ENCODE measurements at regions not wholly inside any gene's neighbourhood (a gene's known extent, or its start where the extent isn't known, plus 50 kb on each side); places are given as distances from the start of the nearest gene placed in this dataset.

GRCh38 chr7:81470724-81471379, 299.0 kb downstream of the HGF start:
- POLR2A ChIA-PET (ENCODE audit: partially characterized antibody) = no interaction called here
- TF ChIP-seq TAF7 (optimal IDR thresholded peaks at IDR 0.05; ENCODE audit: borderline replicate concordance, low read depth, low read length) (no peak), TCF12 (IDR thresholded peaks at IDR 0.05; ENCODE audit: low read depth, low read length) (no peak), BCL11A (IDR thresholded peaks at IDR 0.05; ENCODE audit: low read depth in 2 of 2, low read length in 2 of 2) (no peak), SUZ12 (IDR thresholded peaks at IDR 0.05; ENCODE audit: low read length) (no peak), RAD21 (IDR thresholded peaks at IDR 0.05 in 1 of 2, conservative IDR thresholded peaks at IDR 0.05 in 1 of 2; ENCODE audit: low read depth in 2 of 2, low read length in 2 of 2) (no peak), CTCF (IDR thresholded peaks at IDR 0.05; ENCODE audit: control extremely low read depth in 1 of 3, insufficient read depth in 1 of 3, low read depth in 1 of 3, low read length in 3 of 3) (no peak), CBX8 (IDR thresholded peaks at IDR 0.05; ENCODE audit: borderline replicate concordance, low read depth, low read length) (no peak), SIX5 (IDR thresholded peaks at IDR 0.05; ENCODE audit: low read depth, low read length) (no peak), RFX5 (IDR thresholded peaks at IDR 0.05; ENCODE audit: borderline replicate concordance, low read depth, low read length) (no peak), GABPA (IDR thresholded peaks at IDR 0.05; ENCODE audit: borderline replicate concordance, insufficient read depth, low read length) (no peak), SP1 (IDR thresholded peaks at IDR 0.05; ENCODE audit: low read depth, low read length) (no peak)

More at GRCh38 chr7:81470724-81471379, 299.0 kb downstream of the HGF start:
- no peak overlapping the region for H3K27ac ChIP-seq (ENCODE audit: low read depth, low read length)
- H3K18ac ChIP-seq (ENCODE audit: extremely low read depth, low read length) = no peak overlapping the region
- no peaks in the 10 kb centered on the region for H3K79me2 ChIP-seq (ENCODE audit: control insufficient read depth in 1 of 2, insufficient read depth in 2 of 2, low read length in 2 of 2)
- H4K20me1 ChIP-seq (replicated peaks in 1 of 2; ENCODE audit: control insufficient read depth in 1 of 2, insufficient read depth in 2 of 2, low read length in 2 of 2) = no peaks in the 10 kb centered on the region
- no peak overlapping the region for H3K4me3 ChIP-seq (ENCODE audit: extremely low read depth in 1 of 4, insufficient read depth in 2 of 4, low read depth in 3 of 4, low read length in 4 of 4)
- no peak overlapping the region for H3K9ac ChIP-seq (replicated peaks in 1 of 4; ENCODE audit: extremely low read depth in 1 of 4, low read depth in 3 of 4, low read length in 3 of 4)
- no peak overlapping the region for H3K4me2 ChIP-seq (ENCODE audit: insufficient read depth in 1 of 2, low read depth in 2 of 2, low read length in 2 of 2)
- no peak overlapping the region for H2BK120ac ChIP-seq (replicated peaks; ENCODE audit: low read depth, low read length)
- FAIRE-seq (no peak), DNase-seq (ENCODE audit: low read depth in 1 of 2, low spot score in 2 of 2) (no peak)
- no peak overlapping the region for H2AFZ ChIP-seq (ENCODE audit: low read length)
- H4K5ac ChIP-seq (ENCODE audit: insufficient read length, low read depth, low read length) = no peak overlapping the region
- H2BK15ac ChIP-seq (ENCODE audit: low read length) = no peak overlapping the region
- no peaks in the 10 kb centered on the region for H3K36me3 ChIP-seq (ENCODE audit: control insufficient read depth in 2 of 4, insufficient read depth in 4 of 4, low read length in 3 of 4)
- H2BK20ac ChIP-seq (ENCODE audit: low read length) = no peak overlapping the region
- H3K56ac ChIP-seq (replicated peaks; ENCODE audit: insufficient read length, low read depth, low read length) = no peak overlapping the region
- H3K14ac ChIP-seq (ENCODE audit: insufficient read length) = no peak overlapping the region
- H4K8ac ChIP-seq (ENCODE audit: extremely low read depth, insufficient read depth, low read length) = no peak overlapping the region
- no peaks in the 10 kb centered on the region for H3K27me3 ChIP-seq (replicated peaks in 1 of 4; ENCODE audit: control insufficient read depth in 3 of 4, extremely low read depth in 1 of 4, insufficient read depth in 3 of 4, low read length in 3 of 4)
- H3K4me1 ChIP-seq (replicated peaks in 1 of 4; ENCODE audit: control insufficient read depth in 3 of 4, insufficient read depth in 4 of 4, low read length in 3 of 4) = no peaks in the 10 kb centered on the region
- no peak overlapping the region for H2BK12ac ChIP-seq (ENCODE audit: low read depth, low read length)
- H3K23ac ChIP-seq (ENCODE audit: insufficient read length) = no peak overlapping the region
- H3K79me1 ChIP-seq (ENCODE audit: low read depth, low read length) = no peaks in the 10 kb centered on the region
- WGBS, 2 experiments (ENCODE audit: extremely low coverage in 1 of 2, insufficient coverage in 1 of 2, insufficient read length in 1 of 2, insufficient replicate concordance in 2 of 2, low coverage in 1 of 2, low lambda C conversion rate in 2 of 2, missing lambda C conversion rate in 1 of 2) = 82% methylated on average over 6 of the region's 6 CpGs; no CpG with 5 or more reads in 1 of the 2 experiments
- H4K91ac ChIP-seq (replicated peaks; ENCODE audit: insufficient read length, low read length) = no peak overlapping the region
- H2BK5ac ChIP-seq (ENCODE audit: low read depth, low read length) = no peak overlapping the region
- no peak overlapping the region for H2AK5ac ChIP-seq (ENCODE audit: low read depth, low read length)
- H3K9me3 ChIP-seq (ENCODE audit: insufficient read depth in 2 of 2, low read depth in 1 of 2, low read length in 1 of 2) = no peaks in the 10 kb centered on the region
- H3K4ac ChIP-seq (replicated peaks; ENCODE audit: insufficient read length, low read depth, low read length) = no peak overlapping the region
- no peaks in the 10 kb centered on the region for H3K23me2 ChIP-seq (ENCODE audit: low read depth, low read length)
- CTCF ChIA-PET (ENCODE audit: partially characterized antibody) = interaction anchor here (0.7 to 5.0 kb wide), 30 partner anchors 10 to 1042 kb away, joined by 3 to 45 read pairs (median 4); partner anchors contain the start of gene SEMA3C
